A673 (cell line): ENCODE measurements at regions not wholly inside any gene's neighbourhood (a gene's known extent, or its start where the extent isn't known, plus 50 kb on each side); places are given as distances from the start of the nearest gene placed in this dataset.

Experiments used
- BruUV-seq: library from RNA; stranded (reverse); fragments of 400-500 nt; replicated peaks from 2 replicates; lab custom pipeline; 2021; lab: Mats Ljungman, UMichigan
- CTCF ChIA-PET: fragments of 300-600 bp; sonication (Branson Sonifier 250); formaldehyde crosslinking; loops from one replicate; lab custom pipeline; 2022; ENCODE audit warnings: antibody characterized with exemption; lab: Charles Lee
- POLR2A ChIA-PET: fragments of 300-600 bp; sonication (Branson Sonifier 250); formaldehyde crosslinking; loops from one replicate; lab custom pipeline; 2022; ENCODE audit warnings: antibody characterized with exemption; ENCODE audit not compliant: low non-redundant PET; lab: Charles Lee
- DNase-seq: peaks from one replicate; pipeline ENCODE4 v3.0.0-alpha.2; 2015; ENCODE audit warnings: low spot score
- H3K27ac ChIP-seq: fragments of 200-600 bp; sonication (generic); 2 replicates; pipeline ENCODE4 v1.5.1; 2016; ENCODE audit warnings: mixed run types, low read depth, mild to moderate bottlenecking, mixed read lengths, antibody characterized with exemption, low read length; ENCODE audit not compliant: poor library complexity, severe bottlenecking
- H3K27me3 ChIP-seq: fragments of 200-600 bp; sonication (generic); replicated peaks from 2 replicates; pipeline ENCODE4 v1.6.1; 2017; ENCODE audit warnings: mixed run types, low read depth, mild to moderate bottlenecking, mixed read lengths, antibody characterized with exemption, low read length; ENCODE audit not compliant: insufficient read depth, poor library complexity
- H3K36me3 ChIP-seq: fragments of 200-600 bp; sonication (generic); 2 replicates; pipeline ENCODE4 v1.6.1; 2016; ENCODE audit warnings: mixed run types, mild to moderate bottlenecking, mixed read lengths, antibody characterized with exemption, low read length; ENCODE audit not compliant: insufficient read depth, poor library complexity, severe bottlenecking
- H3K4me1 ChIP-seq: fragments of 200-600 bp; sonication (generic); 2 replicates; pipeline ENCODE4 v1.6.1; 2017; ENCODE audit warnings: mixed run types, mild to moderate bottlenecking, mixed read lengths, antibody characterized with exemption, low read length; ENCODE audit not compliant: insufficient read depth, poor library complexity, severe bottlenecking
- H3K4me3 ChIP-seq: fragments of 200-600 bp; sonication (generic); 2 replicates; pipeline ENCODE4 v1.5.1; 2016; ENCODE audit warnings: low read depth, mixed run types, mild to moderate bottlenecking, mixed read lengths, low read length; ENCODE audit not compliant: poor library complexity, severe bottlenecking
- H3K9me3 ChIP-seq: fragments of 200-600 bp; sonication (generic); 2 replicates; pipeline ENCODE4 v1.6.1; 2016; ENCODE audit warnings: mixed run types, low read depth, mild to moderate bottlenecking, mixed read lengths, antibody characterized with exemption, low read length; ENCODE audit not compliant: poor library complexity, severe bottlenecking
- EZH2 ChIP-seq: fragments of 200-600 bp; sonication (generic); IDR thresholded peaks from 2 replicates; pipeline ENCODE4 v1.6.1; 2017; ENCODE audit warnings: borderline replicate concordance, low read depth, mild to moderate bottlenecking, mixed read lengths, antibody characterized with exemption, low read length; ENCODE audit not compliant: poor library complexity, severe bottlenecking
- intact Hi-C: fragments of 100-400 bp; cut with micrococcal nuclease; formaldehyde crosslinking; loops from one replicate; pipeline ENCODE4 v1.10.0; 2022; ENCODE audit not compliant: unreplicated experiment
- TF ChIP-seq, protein P1 (sequence below): fragments of 300-800, 200-600 bp; sonication (generic); conservative IDR thresholded peaks from 2 replicates; pipeline ENCODE4 v1.5.1; 2017; ENCODE audit warnings: low read depth, mild to moderate bottlenecking, antibody characterized with exemption, low read length, moderate library complexity, mixed read lengths

DNA sequence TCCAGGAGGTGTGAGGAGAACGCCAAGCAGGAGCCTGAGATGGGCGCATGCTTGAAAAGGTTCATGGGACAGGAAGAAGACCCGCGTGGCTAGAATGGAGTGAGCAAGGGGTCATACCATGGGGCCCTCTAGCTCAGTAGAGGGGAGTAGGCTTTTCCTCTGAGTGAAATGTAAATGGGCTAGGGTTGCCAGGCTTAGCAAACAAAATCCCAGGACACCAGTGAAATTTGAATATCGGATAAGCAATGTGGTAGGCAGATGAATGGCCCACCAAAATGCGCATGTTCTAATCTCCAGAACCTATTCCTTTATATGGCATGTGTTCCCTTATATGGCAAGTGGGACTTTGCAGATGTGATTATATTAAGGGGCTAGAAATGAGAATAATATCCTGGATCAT lies 174.1 kb upstream of the CCDC68 start:
- Histone ChIP-seq H3K27me3 (peaks cover 67% of the 10 kb centered on the region), H3K4me3 (no peak overlapping the region), H3K9me3 (no peaks in the 10 kb centered on the region), H3K27ac (no peak overlapping the region), H3K4me1 (no peaks in the 10 kb centered on the region), H3K36me3 (no peaks in the 10 kb centered on the region)
- no peak for DNase-seq
- ChIA-PET CTCF (no interaction called here), POLR2A (no interaction called here)
- TF ChIP-seq, protein P1, sequence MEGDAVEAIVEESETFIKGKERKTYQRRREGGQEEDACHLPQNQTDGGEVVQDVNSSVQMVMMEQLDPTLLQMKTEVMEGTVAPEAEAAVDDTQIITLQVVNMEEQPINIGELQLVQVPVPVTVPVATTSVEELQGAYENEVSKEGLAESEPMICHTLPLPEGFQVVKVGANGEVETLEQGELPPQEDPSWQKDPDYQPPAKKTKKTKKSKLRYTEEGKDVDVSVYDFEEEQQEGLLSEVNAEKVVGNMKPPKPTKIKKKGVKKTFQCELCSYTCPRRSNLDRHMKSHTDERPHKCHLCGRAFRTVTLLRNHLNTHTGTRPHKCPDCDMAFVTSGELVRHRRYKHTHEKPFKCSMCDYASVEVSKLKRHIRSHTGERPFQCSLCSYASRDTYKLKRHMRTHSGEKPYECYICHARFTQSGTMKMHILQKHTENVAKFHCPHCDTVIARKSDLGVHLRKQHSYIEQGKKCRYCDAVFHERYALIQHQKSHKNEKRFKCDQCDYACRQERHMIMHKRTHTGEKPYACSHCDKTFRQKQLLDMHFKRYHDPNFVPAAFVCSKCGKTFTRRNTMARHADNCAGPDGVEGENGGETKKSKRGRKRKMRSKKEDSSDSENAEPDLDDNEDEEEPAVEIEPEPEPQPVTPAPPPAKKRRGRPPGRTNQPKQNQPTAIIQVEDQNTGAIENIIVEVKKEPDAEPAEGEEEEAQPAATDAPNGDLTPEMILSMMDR: no peak
- no peak for TF ChIP-seq EZH2
- intact Hi-C loops: no loop called here
- no TSS peak for BruUV-seq

DNA sequence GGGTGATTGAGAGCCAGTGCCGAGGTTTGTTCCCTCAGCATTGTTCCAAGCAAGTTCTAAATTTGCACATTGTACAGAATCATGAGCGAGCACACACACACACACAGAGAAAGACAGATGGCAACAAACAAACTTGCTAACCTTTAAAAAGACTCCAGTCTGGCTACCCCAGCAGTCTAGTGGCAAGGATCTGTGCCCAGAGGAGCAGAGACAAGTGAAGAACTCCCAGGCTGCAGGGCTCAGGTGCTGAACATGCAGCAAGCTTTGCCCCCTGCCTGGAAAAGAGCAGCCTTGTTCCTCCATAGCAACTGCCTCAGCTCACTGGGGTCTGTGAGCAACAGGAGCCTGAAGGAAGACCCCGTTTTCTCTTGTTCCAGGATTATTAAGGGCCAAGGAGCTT lies 169.2 kb upstream of the CCDC68 start:
- ChIA-PET POLR2A (no interaction called here), CTCF (no interaction called here)
- Histone ChIP-seq H3K27me3 (peaks cover 31% of the 10 kb centered on the region), H3K4me3 (no peak overlapping the region), H3K36me3 (no peaks in the 10 kb centered on the region), H3K9me3 (no peaks in the 10 kb centered on the region), H3K4me1 (no peaks in the 10 kb centered on the region), H3K27ac (no peak overlapping the region)
- intact Hi-C loops: no loop called here
- TF ChIP-seq EZH2: no peak
- TF ChIP-seq, protein P1: no peak
- no peak for DNase-seq
- BruUV-seq: no TSS peak

DNA sequence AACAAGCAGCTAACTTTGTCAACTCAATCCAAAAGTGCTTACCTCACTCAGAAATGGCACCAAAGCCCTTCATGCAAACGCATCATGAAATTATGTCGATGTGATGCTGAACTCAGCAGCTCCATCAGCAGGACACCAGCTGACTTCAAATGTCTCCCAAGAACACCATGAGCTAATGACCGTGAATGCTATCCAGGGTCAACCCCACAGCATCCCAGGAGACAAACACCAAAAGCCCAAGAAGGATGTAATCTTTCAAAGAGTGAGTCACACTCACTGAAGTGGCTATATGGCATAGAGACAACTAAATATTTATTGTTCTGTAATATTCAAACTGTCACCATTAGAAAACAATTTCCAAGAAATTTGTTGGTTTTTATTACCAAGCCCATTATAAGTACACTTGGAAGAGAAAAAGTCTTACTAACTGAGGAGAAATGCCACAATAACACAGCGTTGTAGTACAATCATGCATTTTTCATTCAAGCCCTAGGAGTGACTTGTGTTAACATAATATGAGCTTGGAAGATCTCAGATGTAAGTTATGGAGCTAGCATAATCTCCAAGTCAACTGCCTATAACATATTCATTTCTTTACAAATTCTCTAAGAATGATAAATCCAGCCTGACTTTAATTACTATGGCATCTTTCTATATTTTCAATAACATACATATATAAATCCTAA lies 165.0 kb upstream of the CCDC68 start:
- no TSS peak for BruUV-seq
- CTCF ChIA-PET: no interaction called here
- no peak overlapping the region for H3K4me3 ChIP-seq

More for the DNA sequence above, 165.0 kb upstream of the CCDC68 start:
- intact Hi-C loops: no loop called here
- no peaks in the 10 kb centered on the region for H3K36me3 ChIP-seq
- H3K4me1 ChIP-seq: no peaks in the 10 kb centered on the region
- no peak overlapping the region for H3K27ac ChIP-seq
- no peak for DNase-seq
- no peaks in the 10 kb centered on the region for H3K9me3 ChIP-seq
- no peak for TF ChIP-seq EZH2
- TF ChIP-seq, protein P1: no peak
- POLR2A ChIA-PET: no interaction called here
- H3K27me3 ChIP-seq: peaks cover 16% of the 10 kb centered on the region
